ENCODE measurements at regions not wholly inside any gene's neighbourhood (a gene's known extent, or its start where the extent isn't known, plus 50 kb on each side); places are given as distances from the start of the nearest gene placed in this dataset.
"Not testable (repeated sequence)": the region's sequence is repeated elsewhere in the genome, so short reads cannot be mapped to it uniquely, and the experiment has no call there.

DNA sequence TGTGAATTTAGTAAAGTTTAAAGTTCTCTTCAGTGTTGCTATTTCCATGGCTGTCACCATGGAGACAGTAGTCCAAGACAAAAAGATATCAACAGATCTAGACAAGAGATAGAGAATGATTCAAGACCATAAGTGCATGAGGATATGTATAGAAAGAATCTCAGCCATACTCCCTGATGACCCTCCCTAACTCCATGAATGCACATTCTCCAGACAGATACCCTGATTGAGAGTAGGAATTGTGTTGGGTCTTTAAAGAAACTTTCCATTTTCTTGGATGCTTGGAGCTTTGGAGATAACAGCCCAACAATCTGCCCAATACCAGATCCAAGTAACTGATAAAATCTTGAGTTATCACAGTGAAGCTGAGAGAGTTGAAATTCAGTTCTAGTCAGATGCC is 1601.2 kb upstream of the CELF4 start:
- H3K27ac Mint-ChIP-seq (ENCODE audit: low read depth, unreplicated experiment), result no peak overlapping the region
- H3K27me3 Mint-ChIP-seq (ENCODE audit: insufficient read depth, unreplicated experiment), result no peaks in the 10 kb centered on the region
- ChIA-PET POLR2A (no interaction called here), CTCF (no interaction called here)
- intact Hi-C loops (cut with micrococcal nuclease), result no loop called here
- no TSS peak for BruUV-seq (replicated peaks)
- no peak for DNase-seq (ENCODE audit: unreplicated experiment)
- TF ChIP-seq, protein P1, sequence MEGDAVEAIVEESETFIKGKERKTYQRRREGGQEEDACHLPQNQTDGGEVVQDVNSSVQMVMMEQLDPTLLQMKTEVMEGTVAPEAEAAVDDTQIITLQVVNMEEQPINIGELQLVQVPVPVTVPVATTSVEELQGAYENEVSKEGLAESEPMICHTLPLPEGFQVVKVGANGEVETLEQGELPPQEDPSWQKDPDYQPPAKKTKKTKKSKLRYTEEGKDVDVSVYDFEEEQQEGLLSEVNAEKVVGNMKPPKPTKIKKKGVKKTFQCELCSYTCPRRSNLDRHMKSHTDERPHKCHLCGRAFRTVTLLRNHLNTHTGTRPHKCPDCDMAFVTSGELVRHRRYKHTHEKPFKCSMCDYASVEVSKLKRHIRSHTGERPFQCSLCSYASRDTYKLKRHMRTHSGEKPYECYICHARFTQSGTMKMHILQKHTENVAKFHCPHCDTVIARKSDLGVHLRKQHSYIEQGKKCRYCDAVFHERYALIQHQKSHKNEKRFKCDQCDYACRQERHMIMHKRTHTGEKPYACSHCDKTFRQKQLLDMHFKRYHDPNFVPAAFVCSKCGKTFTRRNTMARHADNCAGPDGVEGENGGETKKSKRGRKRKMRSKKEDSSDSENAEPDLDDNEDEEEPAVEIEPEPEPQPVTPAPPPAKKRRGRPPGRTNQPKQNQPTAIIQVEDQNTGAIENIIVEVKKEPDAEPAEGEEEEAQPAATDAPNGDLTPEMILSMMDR (IDR thresholded peaks at IDR 0.05; ENCODE audit: unreplicated experiment), result no peak
- H3K36me3 Mint-ChIP-seq (ENCODE audit: insufficient read depth, unreplicated experiment), result no peaks in the 10 kb centered on the region
- no peaks in the 10 kb centered on the region for H3K4me1 Mint-ChIP-seq (ENCODE audit: insufficient read depth, unreplicated experiment)
- H3K4me3 Mint-ChIP-seq (ENCODE audit: unreplicated experiment), result no peak overlapping the region
- H3K9me3 Mint-ChIP-seq (ENCODE audit: unreplicated experiment), result no peaks in the 10 kb centered on the region

DNA sequence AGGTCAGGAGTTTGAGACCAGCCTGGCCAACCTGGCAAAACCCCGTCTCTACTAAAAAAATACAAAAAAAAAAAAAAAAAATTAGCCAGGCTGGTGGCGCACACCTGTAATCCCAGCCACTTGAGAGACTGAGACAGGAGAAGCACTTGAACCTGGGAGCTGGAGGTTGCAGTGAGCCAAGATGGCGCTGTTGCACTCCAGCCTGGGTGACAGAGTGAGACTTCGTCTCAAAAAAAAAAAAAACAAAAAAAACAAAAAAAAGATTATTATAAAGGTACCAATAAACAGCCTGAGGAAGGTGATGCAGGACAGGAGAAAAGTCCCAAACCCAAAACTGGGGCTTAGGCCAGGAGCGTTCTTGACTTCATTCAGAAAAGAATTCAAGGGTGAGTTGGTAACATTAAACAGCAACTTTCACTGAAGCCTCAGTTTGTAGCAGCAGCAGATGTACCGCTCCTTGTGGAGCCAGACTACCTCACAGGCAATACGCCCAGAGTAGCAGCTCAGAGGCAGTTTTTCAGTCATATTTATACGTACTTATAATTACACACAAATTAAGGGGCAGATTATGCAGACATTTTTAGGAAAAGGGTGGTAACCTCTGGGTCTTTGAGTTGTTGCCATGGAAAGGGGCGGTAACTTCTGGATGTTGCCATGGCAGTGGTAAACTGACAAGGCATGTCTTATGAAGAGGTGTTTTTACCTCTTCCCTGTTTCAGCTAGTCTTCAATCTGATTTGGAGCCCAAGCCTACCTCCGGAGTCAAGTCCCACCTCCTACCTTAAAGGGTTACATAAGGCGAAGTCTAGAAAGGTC is 1596.6 kb upstream of the CELF4 start:
- BruUV-seq (replicated peaks), result no TSS peak
- ChIA-PET CTCF (interaction anchor here (0.5 to 1.3 kb wide), 6 partner anchors 9 to 1625 kb away, joined by 3 to 6 read pairs (median 4); no protein-coding TSS in a partner anchor), POLR2A (no interaction called here)
- no peak overlapping the region for H3K27ac Mint-ChIP-seq (ENCODE audit: low read depth, unreplicated experiment)
- TF ChIP-seq, protein P1 (IDR thresholded peaks at IDR 0.05; ENCODE audit: unreplicated experiment), result no peak
- no peaks in the 10 kb centered on the region for H3K4me1 Mint-ChIP-seq (ENCODE audit: insufficient read depth, unreplicated experiment)
- H3K36me3 Mint-ChIP-seq (ENCODE audit: insufficient read depth, unreplicated experiment), result no peaks in the 10 kb centered on the region
- H3K27me3 Mint-ChIP-seq (ENCODE audit: insufficient read depth, unreplicated experiment), result no peaks in the 10 kb centered on the region
- no peak for DNase-seq (ENCODE audit: unreplicated experiment)
- H3K4me3 Mint-ChIP-seq (ENCODE audit: unreplicated experiment), result no peak overlapping the region
- intact Hi-C loops (cut with micrococcal nuclease), result no loop called here
- H3K9me3 Mint-ChIP-seq (ENCODE audit: unreplicated experiment), result peaks cover 7% of the 10 kb centered on the region

DNA sequence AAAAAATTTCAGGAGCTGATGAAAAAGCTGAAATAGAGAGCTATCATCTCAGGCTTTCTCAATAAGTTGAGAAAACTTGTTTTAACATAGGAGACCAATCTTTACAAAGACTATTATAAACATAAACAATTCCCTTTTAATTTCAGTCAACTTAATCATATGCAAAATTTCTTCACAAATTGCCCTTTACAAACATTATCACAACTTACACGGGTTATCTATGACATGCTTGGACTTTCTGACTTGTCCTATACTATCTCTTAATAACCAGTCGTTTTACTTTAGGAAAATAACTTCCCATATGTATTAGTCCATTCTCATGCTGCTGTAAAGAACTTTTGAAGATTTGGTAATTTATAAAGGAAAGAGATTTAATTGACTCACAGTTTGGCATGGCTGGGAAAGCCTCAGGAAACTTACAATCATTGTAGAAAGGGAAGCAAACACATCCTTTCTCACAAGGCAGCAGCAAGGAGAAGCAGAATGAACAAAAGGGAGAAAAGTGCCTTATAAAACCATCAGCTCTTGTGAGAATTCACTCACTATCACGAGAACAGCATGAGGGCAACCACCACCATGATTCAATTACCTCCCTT is 1583.7 kb upstream of the CELF4 start:
- peak; percentile 30 for DNase-seq (ENCODE audit: unreplicated experiment)
- Mint-ChIP-seq H3K36me3 (ENCODE audit: insufficient read depth, unreplicated experiment) (peaks cover 6% of the 10 kb centered on the region), H3K4me1 (ENCODE audit: insufficient read depth, unreplicated experiment) (no peaks in the 10 kb centered on the region), H3K27ac (ENCODE audit: low read depth, unreplicated experiment) (no peak overlapping the region), H3K4me3 (ENCODE audit: unreplicated experiment) (no peak overlapping the region), H3K9me3 (ENCODE audit: unreplicated experiment) (peaks cover 36% of the 10 kb centered on the region), H3K27me3 (ENCODE audit: insufficient read depth, unreplicated experiment) (no peaks in the 10 kb centered on the region)
- ChIA-PET POLR2A (no interaction called here), CTCF (interaction anchor here (0.6 kb wide), 1 partner anchor 817 kb away, joined by 3 read pairs; no protein-coding TSS in a partner anchor)
- TF ChIP-seq, protein P1 (IDR thresholded peaks at IDR 0.05; ENCODE audit: unreplicated experiment), result no peak
- intact Hi-C loops (cut with micrococcal nuclease), result no loop called here
- no TSS peak for BruUV-seq (replicated peaks)

DNA sequence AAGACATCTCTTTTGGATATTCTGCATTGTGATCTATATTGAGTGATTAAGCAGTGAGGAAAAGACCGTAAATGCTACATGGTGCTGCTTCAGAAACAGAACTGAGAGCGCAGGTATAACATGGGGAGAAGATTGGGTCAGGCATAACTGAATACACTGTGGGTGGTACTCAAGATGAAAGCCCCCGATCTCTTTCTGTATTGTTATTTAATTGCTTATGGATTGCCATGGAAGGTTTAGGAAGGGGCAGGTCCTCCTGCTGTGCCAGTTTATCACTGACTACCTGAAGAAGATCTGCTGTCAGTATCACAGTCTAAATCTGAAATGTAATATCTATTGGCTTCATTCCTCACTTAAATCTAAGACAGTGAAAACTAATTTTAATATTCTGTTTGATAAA is 1568.7 kb upstream of the CELF4 start:
- POLR2A ChIA-PET, result no interaction called here
- Mint-ChIP-seq H3K36me3 (ENCODE audit: insufficient read depth, unreplicated experiment) (no peaks in the 10 kb centered on the region), H3K4me1 (ENCODE audit: insufficient read depth, unreplicated experiment) (no peaks in the 10 kb centered on the region), H3K4me3 (ENCODE audit: unreplicated experiment) (no peak overlapping the region), H3K27ac (ENCODE audit: low read depth, unreplicated experiment) (no peak overlapping the region), H3K9me3 (ENCODE audit: unreplicated experiment) (no peaks in the 10 kb centered on the region), H3K27me3 (ENCODE audit: insufficient read depth, unreplicated experiment) (no peaks in the 10 kb centered on the region)
- CTCF ChIA-PET, result no interaction called here
- TF ChIP-seq, protein P1 (IDR thresholded peaks at IDR 0.05; ENCODE audit: unreplicated experiment), result no peak
- intact Hi-C loops (cut with micrococcal nuclease), result no loop called here
- no TSS peak for BruUV-seq (replicated peaks)
- DNase-seq (ENCODE audit: unreplicated experiment), result no peak

DNA sequence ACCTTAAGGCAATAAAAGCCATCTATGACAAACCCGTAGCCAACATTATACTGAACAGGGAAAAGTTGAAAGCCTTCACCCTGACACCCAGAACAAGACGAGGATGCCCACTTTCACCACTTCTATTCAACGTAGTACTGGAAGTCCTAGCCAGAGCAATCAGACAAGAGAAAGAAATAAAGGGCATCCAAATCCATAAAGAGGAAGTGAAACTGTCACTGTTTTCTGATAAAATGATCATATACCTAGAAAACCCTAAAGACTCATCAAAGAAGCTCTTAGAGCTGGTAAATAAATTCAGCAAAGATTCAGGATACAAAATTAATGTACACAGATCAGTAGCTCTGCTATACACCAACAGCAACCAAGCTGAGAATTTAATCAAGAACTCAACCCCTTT is 1561.9 kb upstream of the CELF4 start:
- H3K9me3 Mint-ChIP-seq (ENCODE audit: unreplicated experiment); H3K27ac Mint-ChIP-seq (ENCODE audit: low read depth, unreplicated experiment); DNase-seq (ENCODE audit: unreplicated experiment); H3K36me3 Mint-ChIP-seq (ENCODE audit: insufficient read depth, unreplicated experiment); H3K27me3 Mint-ChIP-seq (ENCODE audit: insufficient read depth, unreplicated experiment); BruUV-seq (replicated peaks); H3K4me3 Mint-ChIP-seq (ENCODE audit: unreplicated experiment); CTCF ChIA-PET; intact Hi-C loops (cut with micrococcal nuclease); H3K4me1 Mint-ChIP-seq (ENCODE audit: insufficient read depth, unreplicated experiment): not testable (repeated sequence)
- POLR2A ChIA-PET, result interaction anchor here (0.6 kb wide), 1 partner anchor 12 kb away, joined by 3 read pairs; no protein-coding TSS in a partner anchor

Data from MCF 10A (cell line).